Activated CD4-positive, alpha-beta memory T cell treated with anti-CD3 and anti-CD28 coated beads, Interleukin-2, amount 10 ng/mL, durations not matched to agents 7 days and 5 days (primary cell): ENCODE measurements at regions not wholly inside any gene's neighbourhood (a gene's known extent, or its start where the extent isn't known, plus 50 kb on each side); places are given as distances from the start of the nearest gene placed in this dataset.

Source experiments
- CTCF ChIA-PET: fragments of 350-600 bp; sonication (Branson Sonifier 250); formaldehyde crosslinking; loops from one replicate; lab custom pipeline; 2021; ENCODE audit warnings: antibody characterized with exemption, inconsistent platforms; lab: Charles Lee
- POLR2A ChIA-PET: fragments of 350-600 bp; sonication (Branson Sonifier 250); formaldehyde crosslinking; loops from one replicate; lab custom pipeline; 2021; ENCODE audit warnings: antibody characterized with exemption; lab: Charles Lee
- DNase-seq: peaks from one replicate; pipeline ENCODE4 v3.0.0-alpha.2; 2020
- H3K27ac Mint-ChIP-seq: one replicate; pipeline ENCODE4 v1.8.0; 2021; ENCODE audit warnings: mild to moderate bottlenecking, mixed read lengths
- H3K27me3 Mint-ChIP-seq: one replicate; pipeline ENCODE4 v1.8.0; 2021; ENCODE audit warnings: mixed read lengths
- H3K36me3 Mint-ChIP-seq: one replicate; pipeline ENCODE4 v1.8.0; 2021; ENCODE audit warnings: low read depth, mixed read lengths
- H3K4me1 Mint-ChIP-seq: one replicate; pipeline ENCODE4 v1.8.0; 2021; ENCODE audit warnings: mixed read lengths
- H3K4me3 Mint-ChIP-seq: one replicate; pipeline ENCODE4 v1.8.0; 2021; ENCODE audit warnings: mild to moderate bottlenecking, mixed read lengths
- H3K9me3 Mint-ChIP-seq: one replicate; pipeline ENCODE4 v1.8.0; 2021; ENCODE audit warnings: mixed read lengths

GRCh38 chr3:102060814-102061213 is 211.5 kb downstream of the NFKBIZ start:
- Mint-ChIP-seq H3K27me3 (no peaks in the 10 kb centered on the region), H3K36me3 (peaks cover 20% of the 10 kb centered on the region), H3K27ac (no peak overlapping the region), H3K9me3 (peaks cover 6% of the 10 kb centered on the region), H3K4me3 (no peak overlapping the region), H3K4me1 (peaks cover 34% of the 10 kb centered on the region)
- DNase-seq: no peak
- ChIA-PET CTCF (interaction anchor here (0.7 to 0.8 kb wide), 2 partner anchors 162 to 972 kb away, joined by 3 to 5 read pairs; no protein-coding TSS in a partner anchor), POLR2A (interaction anchor here (1.1 to 2.6 kb wide), 2 partner anchors 209 to 211 kb away, joined by 3 to 11 read pairs; no protein-coding TSS in a partner anchor)

GRCh38 chr3:102063572-102063971 is 214.3 kb downstream of the NFKBIZ start:
- Mint-ChIP-seq H3K36me3 (peaks cover 7% of the 10 kb centered on the region), H3K9me3 (no peaks in the 10 kb centered on the region), H3K27ac (no peak overlapping the region), H3K4me1 (peaks cover 15% of the 10 kb centered on the region), H3K4me3 (no peak overlapping the region), H3K27me3 (no peaks in the 10 kb centered on the region)
- ChIA-PET CTCF (no interaction called here), POLR2A (no interaction called here)
- DNase-seq: no peak

- Mint-ChIP-seq H3K4me3 (no peak overlapping the region), H3K4me1 (peaks cover 4% of the 10 kb centered on the region), H3K27ac (no peak overlapping the region), H3K36me3 (peaks cover 2% of the 10 kb centered on the region), H3K27me3 (peaks cover 2% of the 10 kb centered on the region), H3K9me3 (peaks cover 5% of the 10 kb centered on the region)
- DNase-seq: no peak
- POLR2A ChIA-PET: no interaction called here
- CTCF ChIA-PET: no interaction called here
These were observed 217.2 kb downstream of the NFKBIZ start for GRCh38 chr3:102066470-102066869.

GRCh38 chr3:102068327-102068726 is 219.0 kb downstream of the NFKBIZ start:
- H3K9me3 Mint-ChIP-seq: peaks cover 5% of the 10 kb centered on the region
- no peak for DNase-seq
- no peak overlapping the region for H3K4me3 Mint-ChIP-seq
- H3K36me3 Mint-ChIP-seq: peaks cover 2% of the 10 kb centered on the region
- ChIA-PET POLR2A (no interaction called here), CTCF (no interaction called here)
- peaks cover 2% of the 10 kb centered on the region for H3K27me3 Mint-ChIP-seq
- H3K27ac Mint-ChIP-seq: no peak overlapping the region
- peaks cover 4% of the 10 kb centered on the region for H3K4me1 Mint-ChIP-seq

- POLR2A ChIA-PET: no interaction called here
- no peak for DNase-seq
- Mint-ChIP-seq H3K4me3 (no peak overlapping the region), H3K36me3 (peaks cover 2% of the 10 kb centered on the region), H3K27ac (no peak overlapping the region), H3K27me3 (peaks cover 2% of the 10 kb centered on the region), H3K9me3 (peaks cover 5% of the 10 kb centered on the region), H3K4me1 (peaks cover 4% of the 10 kb centered on the region)
- CTCF ChIA-PET: no interaction called here
These were observed 219.4 kb downstream of the NFKBIZ start for GRCh38 chr3:102068736-102069135.

GRCh38 chr3:102069211-102069662 is 219.9 kb downstream of the NFKBIZ start:
- no peak overlapping the region for H3K4me3 Mint-ChIP-seq
- H3K36me3 Mint-ChIP-seq: peaks cover 2% of the 10 kb centered on the region
- peaks cover 5% of the 10 kb centered on the region for H3K9me3 Mint-ChIP-seq
- DNase-seq: no peak
- POLR2A ChIA-PET: no interaction called here
- H3K4me1 Mint-ChIP-seq: peaks cover 4% of the 10 kb centered on the region
- peaks cover 2% of the 10 kb centered on the region for H3K27me3 Mint-ChIP-seq
- CTCF ChIA-PET: no interaction called here
- no peak overlapping the region for H3K27ac Mint-ChIP-seq

GRCh38 chr3:102074946-102075345 is 225.6 kb downstream of the NFKBIZ start:
- CTCF ChIA-PET: no interaction called here
- peaks cover 12% of the 10 kb centered on the region for H3K36me3 Mint-ChIP-seq
- H3K27ac Mint-ChIP-seq: no peak overlapping the region
- peaks cover 12% of the 10 kb centered on the region for H3K9me3 Mint-ChIP-seq
- DNase-seq: no peak
- POLR2A ChIA-PET: no interaction called here
- H3K27me3 Mint-ChIP-seq: no peaks in the 10 kb centered on the region
- H3K4me1 Mint-ChIP-seq: peaks cover 11% of the 10 kb centered on the region
- no peak overlapping the region for H3K4me3 Mint-ChIP-seq

GRCh38 chr3:102078401-102078800 is 229.1 kb downstream of the NFKBIZ start:
- POLR2A ChIA-PET: interaction anchor here (0.9 to 1.1 kb wide), 2 partner anchors 227 to 229 kb away, joined by 3 to 6 read pairs; partner anchors contain the start of gene NFKBIZ
- CTCF ChIA-PET: no interaction called here
- DNase-seq: no peak
- Mint-ChIP-seq H3K36me3 (peaks cover 25% of the 10 kb centered on the region), H3K9me3 (peaks cover 25% of the 10 kb centered on the region), H3K27me3 (peaks cover 3% of the 10 kb centered on the region), H3K4me1 (peaks cover 20% of the 10 kb centered on the region), H3K4me3 (no peak overlapping the region), H3K27ac (peak overlapping the region; percentile 74)

- Mint-ChIP-seq H3K9me3 (peaks cover 25% of the 10 kb centered on the region), H3K36me3 (peaks cover 27% of the 10 kb centered on the region), H3K4me1 (peaks cover 21% of the 10 kb centered on the region), H3K27ac (peak overlapping the region; percentile 74), H3K4me3 (no peak overlapping the region), H3K27me3 (peaks cover 3% of the 10 kb centered on the region)
- no peak for DNase-seq
- ChIA-PET POLR2A (interaction anchor here (0.8 to 1.8 kb wide), 8 partner anchors 20 to 230 kb away, joined by 3 to 6 read pairs (median 4); partner anchors contain the start of gene NFKBIZ), CTCF (no interaction called here)
These were observed 229.8 kb downstream of the NFKBIZ start for GRCh38 chr3:102078854-102079808.

- CTCF ChIA-PET: no interaction called here
- peaks cover 4% of the 10 kb centered on the region for H3K27me3 Mint-ChIP-seq
- H3K27ac Mint-ChIP-seq: no peak overlapping the region
These were observed 230.5 kb downstream of the NFKBIZ start for GRCh38 chr3:102079809-102080197.

GRCh38 chr3:102081572-102082289 is 232.4 kb downstream of the NFKBIZ start:
- no peak overlapping the region for H3K27ac Mint-ChIP-seq
- no peak for DNase-seq
- H3K27me3 Mint-ChIP-seq: peaks cover 4% of the 10 kb centered on the region
- POLR2A ChIA-PET: no interaction called here
- H3K36me3 Mint-ChIP-seq: peaks cover 32% of the 10 kb centered on the region
- H3K4me1 Mint-ChIP-seq: peaks cover 40% of the 10 kb centered on the region
- H3K9me3 Mint-ChIP-seq: peaks cover 24% of the 10 kb centered on the region
- no peak overlapping the region for H3K4me3 Mint-ChIP-seq
- CTCF ChIA-PET: no interaction called here

More at GRCh38 chr3:102079809-102080197, 230.5 kb downstream of the NFKBIZ start:
- Mint-ChIP-seq H3K36me3 (peaks cover 31% of the 10 kb centered on the region), H3K4me1 (peaks cover 24% of the 10 kb centered on the region), H3K9me3 (peaks cover 27% of the 10 kb centered on the region), H3K4me3 (no peak overlapping the region)
- POLR2A ChIA-PET: interaction anchor here (0.8 to 1.8 kb wide), 6 partner anchors 20 to 230 kb away, joined by 3 to 6 read pairs (median 4); partner anchors contain the start of gene NFKBIZ
- no peak for DNase-seq

GRCh38 chr3:102083473-102083872 is 234.2 kb downstream of the NFKBIZ start:
- no peak overlapping the region for H3K4me3 Mint-ChIP-seq

More at GRCh38 chr3:102083473-102083872, 234.2 kb downstream of the NFKBIZ start:
- Mint-ChIP-seq H3K36me3 (peaks cover 26% of the 10 kb centered on the region), H3K4me1 (peaks cover 44% of the 10 kb centered on the region), H3K27ac (no peak overlapping the region), H3K9me3 (peaks cover 18% of the 10 kb centered on the region), H3K27me3 (peaks cover 4% of the 10 kb centered on the region)
- ChIA-PET CTCF (interaction anchor here (2.0 kb wide), 1 partner anchor 142 kb away, joined by 8 read pairs; no protein-coding TSS in a partner anchor), POLR2A (interaction anchor here (2.4 to 3.8 kb wide), 2 partner anchors 10 to 234 kb away, joined by 8 to 19 read pairs; partner anchors contain the start of gene NFKBIZ)
- no peak for DNase-seq
